ENCODE measurements at regions not wholly inside any gene's neighbourhood (a gene's known extent, or its start where the extent isn't known, plus 50 kb on each side); places are given as distances from the start of the nearest gene placed in this dataset.
"Not testable (repeated sequence)": the region's sequence is repeated elsewhere in the genome, so short reads cannot be mapped to it uniquely, and the experiment has no call there.

DNA sequence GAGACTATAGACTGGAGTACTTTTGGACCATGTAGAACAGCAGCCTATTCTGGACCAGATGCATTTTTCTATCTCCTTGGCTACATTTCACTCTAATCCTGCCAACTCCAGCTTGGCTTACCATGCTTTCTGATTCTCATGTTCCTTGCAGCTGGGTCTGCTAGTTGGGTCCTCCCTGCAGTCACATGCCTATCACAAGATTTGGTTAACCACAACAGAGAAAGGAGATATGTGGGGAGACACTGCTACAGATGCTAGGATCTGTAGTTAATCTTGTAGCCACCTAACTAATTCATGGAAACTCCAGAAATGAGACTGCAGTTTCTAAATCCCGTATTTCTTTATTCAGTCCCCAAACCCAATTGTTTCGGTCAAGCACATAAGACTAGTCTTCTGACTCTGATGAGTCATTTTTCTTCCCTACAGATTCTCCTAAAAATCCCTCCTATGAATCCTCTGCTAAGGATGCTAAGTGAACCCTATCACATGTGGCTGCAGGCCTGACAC, 410.6 kb downstream of the DAD1 start:
- intact Hi-C loops (cut with DNase I): no loop called here
- TF ChIP-seq POLR2A (IDR thresholded peaks at IDR 0.05): no peak
- TF ChIP-seq, protein P1, sequence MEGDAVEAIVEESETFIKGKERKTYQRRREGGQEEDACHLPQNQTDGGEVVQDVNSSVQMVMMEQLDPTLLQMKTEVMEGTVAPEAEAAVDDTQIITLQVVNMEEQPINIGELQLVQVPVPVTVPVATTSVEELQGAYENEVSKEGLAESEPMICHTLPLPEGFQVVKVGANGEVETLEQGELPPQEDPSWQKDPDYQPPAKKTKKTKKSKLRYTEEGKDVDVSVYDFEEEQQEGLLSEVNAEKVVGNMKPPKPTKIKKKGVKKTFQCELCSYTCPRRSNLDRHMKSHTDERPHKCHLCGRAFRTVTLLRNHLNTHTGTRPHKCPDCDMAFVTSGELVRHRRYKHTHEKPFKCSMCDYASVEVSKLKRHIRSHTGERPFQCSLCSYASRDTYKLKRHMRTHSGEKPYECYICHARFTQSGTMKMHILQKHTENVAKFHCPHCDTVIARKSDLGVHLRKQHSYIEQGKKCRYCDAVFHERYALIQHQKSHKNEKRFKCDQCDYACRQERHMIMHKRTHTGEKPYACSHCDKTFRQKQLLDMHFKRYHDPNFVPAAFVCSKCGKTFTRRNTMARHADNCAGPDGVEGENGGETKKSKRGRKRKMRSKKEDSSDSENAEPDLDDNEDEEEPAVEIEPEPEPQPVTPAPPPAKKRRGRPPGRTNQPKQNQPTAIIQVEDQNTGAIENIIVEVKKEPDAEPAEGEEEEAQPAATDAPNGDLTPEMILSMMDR (IDR thresholded peaks at IDR 0.05): no peak
- Histone ChIP-seq H3K4me1 (replicated peaks in 1 of 2) (no peaks in the 10 kb centered on the region), H3K9me3 (replicated peaks in 1 of 3) (no peaks in the 10 kb centered on the region), H3K27me3 (no peaks in the 10 kb centered on the region), H3K36me3 (replicated peaks in 1 of 2) (no peaks in the 10 kb centered on the region), H3K27ac (no peak overlapping the region), H3K4me3 (no peak overlapping the region)
- no peak for DNase-seq
- WGBS, 4 donors: 72 to 81% (median 77%) methylated on average over 2 of the region's 2 CpGs

DNA sequence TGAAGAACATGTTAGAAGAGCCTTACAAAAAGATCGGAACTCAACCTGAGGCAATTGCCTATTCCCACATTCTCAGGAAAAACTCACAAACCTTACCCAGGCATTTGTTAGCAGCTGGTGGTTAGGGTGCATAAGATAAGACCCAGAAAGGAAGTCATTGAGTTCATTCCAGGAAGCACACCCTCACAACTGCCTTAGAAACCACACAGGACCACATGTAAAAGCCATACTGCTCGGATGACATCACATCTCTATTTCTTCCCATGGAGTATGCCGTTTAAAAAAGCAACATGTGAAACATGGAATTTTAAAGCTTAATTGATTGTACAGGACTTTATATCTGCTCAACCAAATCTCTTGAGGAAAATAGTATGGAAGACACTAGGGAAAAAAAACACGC, 411.2 kb downstream of the DAD1 start:
- Histone ChIP-seq H3K36me3 (replicated peaks in 1 of 2) (no peaks in the 10 kb centered on the region), H3K4me1 (replicated peaks in 1 of 2) (no peaks in the 10 kb centered on the region), H3K27me3 (no peaks in the 10 kb centered on the region), H3K27ac (no peak overlapping the region), H3K4me3 (no peak overlapping the region), H3K9me3 (replicated peaks in 1 of 3) (no peaks in the 10 kb centered on the region)
- intact Hi-C loops (cut with DNase I): no loop called here
- no peak for DNase-seq
- TF ChIP-seq, protein P1 (IDR thresholded peaks at IDR 0.05): no peak
- no peak for TF ChIP-seq POLR2A (IDR thresholded peaks at IDR 0.05)
- WGBS, 4 donors: 55 to 67% (median 61%) methylated on average over 4 of the region's 4 CpGs

DNA sequence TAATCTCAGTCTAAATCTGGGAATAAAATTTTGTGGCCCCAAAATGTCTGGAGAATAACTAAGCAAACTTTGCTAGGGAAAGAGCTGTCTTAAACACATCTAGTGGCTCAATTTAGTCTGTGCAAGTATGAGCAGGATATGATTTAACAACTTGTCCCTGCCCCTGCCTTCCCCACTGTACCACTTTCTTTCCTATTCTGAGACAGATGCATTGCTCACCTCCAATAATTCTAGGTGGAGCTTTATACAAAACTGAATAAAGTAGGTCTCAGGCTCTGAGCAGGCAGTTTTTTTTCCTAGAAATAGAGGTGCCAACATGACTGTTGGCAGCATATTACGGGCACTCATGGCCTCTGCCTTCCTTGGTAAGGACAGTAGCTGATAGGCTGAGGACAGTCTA, 412.1 kb downstream of the DAD1 start:
- no peak overlapping the region for H3K27ac ChIP-seq

DNA sequence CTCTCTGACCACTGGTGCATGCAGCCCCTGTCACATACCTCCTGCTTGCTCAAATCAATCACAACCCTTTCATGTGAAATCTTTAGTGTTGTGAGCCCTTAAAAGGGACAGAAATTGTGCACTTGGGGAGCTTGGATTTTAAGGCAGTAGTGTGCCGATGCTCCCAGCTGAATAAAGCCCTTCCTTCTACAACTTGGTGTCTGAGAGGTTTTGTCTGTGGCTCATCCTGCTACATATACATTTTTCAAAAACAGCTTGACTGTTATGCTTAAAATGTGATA, 413.8 kb downstream of the DAD1 start:
- H3K27ac ChIP-seq; H3K4me3 ChIP-seq; H3K4me1 ChIP-seq (replicated peaks in 1 of 2); intact Hi-C loops (cut with DNase I); H3K9me3 ChIP-seq (replicated peaks in 1 of 3); DNase-seq; H3K27me3 ChIP-seq; H3K36me3 ChIP-seq (replicated peaks in 1 of 2): not testable (repeated sequence)
- WGBS, 4 donors: 81 to 94% (median 93%) methylated on average over 1 of the region's 1 CpG

More for the DNA sequence above, 412.1 kb downstream of the DAD1 start:
- Histone ChIP-seq H3K36me3 (replicated peaks in 1 of 2) (no peaks in the 10 kb centered on the region), H3K4me3 (no peak overlapping the region), H3K9me3 (replicated peaks in 1 of 3) (no peaks in the 10 kb centered on the region), H3K27me3 (no peaks in the 10 kb centered on the region), H3K4me1 (replicated peaks in 1 of 2) (no peaks in the 10 kb centered on the region)
- DNase-seq: no peak
- TF ChIP-seq POLR2A (IDR thresholded peaks at IDR 0.05): no peak
- TF ChIP-seq, protein P1 (IDR thresholded peaks at IDR 0.05): no peak
- intact Hi-C loops (cut with DNase I): no loop called here
- 50 to 75% (median 66%) methylated on average over 1 of the region's 1 CpG for WGBS, 4 donors

DNA sequence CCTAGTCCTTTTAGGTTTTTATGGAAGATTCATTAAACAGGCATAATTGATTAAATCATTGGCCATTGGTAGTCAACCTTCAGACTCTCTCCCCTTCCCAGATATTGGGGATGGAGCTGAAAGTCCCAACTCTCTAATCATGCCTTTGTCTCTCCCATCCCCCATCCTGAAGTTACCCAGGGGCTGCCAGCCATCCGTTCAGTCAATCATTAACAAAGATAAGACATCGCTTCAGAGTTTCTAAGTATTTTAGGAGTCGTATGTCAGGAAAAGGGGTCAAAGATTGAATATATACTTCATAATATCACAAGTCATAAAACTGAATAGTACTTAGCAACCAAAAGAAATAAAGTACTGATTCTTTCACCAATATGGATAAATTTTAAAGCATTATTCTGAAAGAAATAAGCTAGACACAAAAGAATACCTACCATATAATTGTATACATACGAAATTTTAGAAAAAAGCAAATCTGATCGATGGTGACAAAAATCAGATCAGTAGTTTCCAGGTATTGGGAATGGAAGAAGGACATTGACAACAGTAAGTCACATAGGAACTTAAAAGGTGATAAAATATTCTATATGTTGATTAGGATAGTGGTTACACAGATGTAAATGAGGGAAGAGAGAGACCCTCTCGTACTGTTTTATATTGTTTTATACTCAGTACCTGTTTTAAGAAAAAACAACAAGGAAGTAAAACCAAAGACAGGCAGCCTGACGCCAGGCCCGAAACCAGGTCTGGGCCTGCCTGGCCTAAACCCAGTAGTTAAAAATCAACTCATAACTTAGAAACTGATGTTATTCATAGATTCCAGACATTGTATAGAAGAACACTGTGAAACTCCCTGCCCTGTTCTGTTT, 414.4 kb downstream of the DAD1 start:
- H3K36me3 ChIP-seq (replicated peaks in 1 of 2): no peaks in the 10 kb centered on the region
- no peak for TF ChIP-seq POLR2A (IDR thresholded peaks at IDR 0.05)
- TF ChIP-seq, protein P1 (IDR thresholded peaks at IDR 0.05): no peak
- intact Hi-C loops (cut with DNase I): no loop called here
- DNase-seq: no peak
- no peaks in the 10 kb centered on the region for H3K9me3 ChIP-seq (replicated peaks in 1 of 3)
- H3K27me3 ChIP-seq: no peaks in the 10 kb centered on the region
- WGBS, 4 donors: 76 to 83% (median 80%) methylated on average over 8 of the region's 8 CpGs
- no peak overlapping the region for H3K4me3 ChIP-seq
- no peak overlapping the region for H3K27ac ChIP-seq
- H3K4me1 ChIP-seq (replicated peaks in 1 of 2): no peaks in the 10 kb centered on the region

Measured in adrenal gland (tissue), 9 donors.